Glomerular visceral epithelial cell (primary cell): ENCODE measurements at regions not wholly inside any gene's neighbourhood (a gene's known extent, or its start where the extent isn't known, plus 50 kb on each side); places are given as distances from the start of the nearest gene placed in this dataset.
A peak's percentile ranks its signal among the peaks of the same experiment; 100 is the strongest.
"Not testable (repeated sequence)": the region's sequence is repeated elsewhere in the genome, so short reads cannot be mapped to it uniquely, and the experiment has no call there.

Experiments used
- DNase-seq: peaks from one replicate; pipeline ENCODE4 v3.0.0-alpha.2; 2016; ENCODE audit errors: extremely low spot score

DNA sequence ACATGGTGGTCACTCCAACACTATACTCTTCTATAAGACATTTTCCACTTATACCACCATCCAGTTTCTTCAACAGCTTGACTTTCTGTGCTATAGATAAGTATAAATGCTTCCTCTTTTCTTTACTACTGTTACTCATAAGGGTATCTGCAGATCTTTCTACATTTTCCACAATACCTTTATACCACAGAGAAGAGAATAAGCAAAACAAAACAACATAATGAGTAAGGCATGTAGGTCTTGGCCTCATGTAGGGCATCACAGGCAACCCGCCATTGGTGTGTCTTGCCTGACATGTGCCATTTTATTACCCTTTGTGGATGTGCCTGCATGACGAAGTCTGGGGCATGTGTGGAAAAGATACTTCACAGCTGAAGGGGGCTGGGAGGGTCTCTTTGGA, 265.3 kb upstream of the STARD13 start:
- no peak for DNase-seq

GRCh38 chr13:33554919-33555791, 262.8 kb upstream of the RFC3 start:
- DNase-seq, result no peak

- DNase-seq, result peak; percentile 13
Measured at GRCh38 chr13:33556828-33557227, 261.1 kb upstream of the RFC3 start.

- DNase-seq, result no peak
Measured at GRCh38 chr13:33560726-33561125, 257.2 kb upstream of the RFC3 start.

DNA sequence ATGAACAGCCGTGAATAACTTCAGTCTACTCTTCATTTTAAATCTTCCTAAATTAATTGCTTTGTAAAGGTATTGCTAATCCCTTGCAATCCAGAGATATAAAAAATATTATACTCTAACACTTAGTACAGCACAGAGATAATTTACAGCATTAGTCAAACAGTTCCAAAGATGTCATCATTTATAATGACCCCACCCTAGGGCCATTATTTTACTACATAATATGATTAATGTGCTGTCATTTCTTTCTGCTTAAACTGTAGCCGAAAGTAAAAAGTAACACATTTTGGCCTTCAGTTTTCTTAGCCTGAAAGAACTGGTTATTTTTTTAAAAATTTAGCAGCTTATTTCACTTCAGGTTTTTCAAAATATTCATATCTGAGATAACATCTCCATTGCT, 256.3 kb upstream of the RFC3 start:
- no peak for DNase-seq

DNA sequence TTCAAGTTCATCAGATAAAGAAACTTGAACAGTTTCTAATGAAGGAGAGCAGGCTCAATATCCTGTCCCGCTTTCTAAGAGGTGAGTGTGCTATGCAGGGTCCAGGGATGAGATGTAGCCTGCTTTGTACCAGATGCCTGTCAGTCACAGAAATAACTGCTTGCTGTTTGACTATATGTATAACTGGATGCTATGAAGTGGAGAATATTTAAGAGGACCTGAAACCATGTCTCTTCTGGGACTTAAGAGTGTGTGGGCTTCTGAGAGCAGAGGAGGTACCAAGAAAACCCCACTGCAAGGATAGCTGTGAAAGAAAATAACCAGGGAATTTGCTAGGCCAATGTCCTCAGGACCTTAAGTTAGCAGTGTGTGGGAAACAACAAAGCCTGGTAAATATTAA, 246.3 kb upstream of the RFC3 start:
- DNase-seq, result no peak

- not testable (repeated sequence) for DNase-seq
Measured at GRCh38 chr13:33572322-33572721, 245.6 kb upstream of the RFC3 start.

- no peak for DNase-seq
Measured at GRCh38 chr13:33575378-33575777, 242.6 kb upstream of the RFC3 start.

GRCh38 chr13:33577007-33577406, 240.9 kb upstream of the RFC3 start:
- no peak for DNase-seq

DNA sequence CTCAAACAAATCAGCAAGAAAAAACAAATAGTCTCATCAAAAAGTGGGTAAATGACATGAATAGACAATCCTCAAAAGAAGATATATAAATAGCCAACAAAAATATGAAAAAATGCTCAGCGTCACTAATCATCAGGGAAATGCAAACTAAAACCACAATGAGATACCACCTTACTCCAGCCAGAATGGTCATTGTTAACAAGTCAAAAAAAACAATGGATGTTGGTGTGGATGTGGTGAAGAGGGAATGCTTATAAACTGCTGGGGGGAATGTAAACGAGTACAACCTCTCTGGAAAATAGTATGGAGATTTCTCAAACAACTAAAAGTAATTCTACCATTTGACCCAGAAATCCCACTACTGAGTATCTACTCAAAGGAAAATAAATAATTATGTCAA, 239.2 kb upstream of the RFC3 start:
- DNase-seq, result no peak

GRCh38 chr13:33582121-33582520, 235.8 kb upstream of the RFC3 start:
- DNase-seq, result no peak

DNA sequence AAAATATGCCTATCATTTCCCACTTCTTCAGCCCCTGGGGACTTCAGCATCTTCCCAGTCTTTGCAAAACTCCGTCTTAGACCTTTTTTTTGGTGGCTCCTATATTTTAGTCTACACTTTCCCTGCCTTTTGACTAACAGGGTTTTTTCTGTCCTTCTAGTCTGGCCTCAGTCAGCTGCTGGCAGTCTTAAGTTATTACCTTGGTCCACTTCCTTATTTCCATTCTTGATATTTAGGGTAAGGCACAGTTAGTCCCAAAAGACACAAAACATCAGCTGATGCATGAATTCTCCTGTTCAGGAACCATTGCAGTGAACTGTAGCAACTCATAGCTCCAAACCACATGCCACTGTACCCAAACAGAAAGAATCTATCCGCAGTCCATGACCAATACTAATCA, 234.6 kb upstream of the RFC3 start:
- no peak for DNase-seq

GRCh38 chr13:33590936-33591335, 227.0 kb upstream of the RFC3 start:
- DNase-seq, result no peak

DNA sequence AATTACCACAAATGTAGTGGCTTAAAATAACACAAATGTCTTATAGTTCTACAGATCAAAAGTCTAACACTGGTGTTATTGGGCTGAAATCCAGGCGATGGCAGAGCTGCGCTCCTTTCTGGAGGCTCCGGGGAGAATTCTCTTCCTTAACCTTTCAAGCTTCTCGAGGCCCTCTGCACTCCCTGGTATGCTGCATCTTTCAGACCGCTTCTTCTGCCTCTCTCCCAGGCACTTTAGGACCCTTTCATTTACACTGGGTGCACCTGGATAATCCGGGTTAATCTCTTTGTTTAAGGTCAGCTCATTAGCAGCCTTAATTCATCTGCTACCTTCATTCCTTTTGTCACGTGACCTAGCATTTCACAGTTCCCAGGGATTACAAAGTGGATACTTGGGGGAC, 211.3 kb upstream of the RFC3 start:
- no peak for DNase-seq

- DNase-seq, result no peak
Measured at GRCh38 chr13:33610438-33611120, 207.4 kb upstream of the RFC3 start.

DNA sequence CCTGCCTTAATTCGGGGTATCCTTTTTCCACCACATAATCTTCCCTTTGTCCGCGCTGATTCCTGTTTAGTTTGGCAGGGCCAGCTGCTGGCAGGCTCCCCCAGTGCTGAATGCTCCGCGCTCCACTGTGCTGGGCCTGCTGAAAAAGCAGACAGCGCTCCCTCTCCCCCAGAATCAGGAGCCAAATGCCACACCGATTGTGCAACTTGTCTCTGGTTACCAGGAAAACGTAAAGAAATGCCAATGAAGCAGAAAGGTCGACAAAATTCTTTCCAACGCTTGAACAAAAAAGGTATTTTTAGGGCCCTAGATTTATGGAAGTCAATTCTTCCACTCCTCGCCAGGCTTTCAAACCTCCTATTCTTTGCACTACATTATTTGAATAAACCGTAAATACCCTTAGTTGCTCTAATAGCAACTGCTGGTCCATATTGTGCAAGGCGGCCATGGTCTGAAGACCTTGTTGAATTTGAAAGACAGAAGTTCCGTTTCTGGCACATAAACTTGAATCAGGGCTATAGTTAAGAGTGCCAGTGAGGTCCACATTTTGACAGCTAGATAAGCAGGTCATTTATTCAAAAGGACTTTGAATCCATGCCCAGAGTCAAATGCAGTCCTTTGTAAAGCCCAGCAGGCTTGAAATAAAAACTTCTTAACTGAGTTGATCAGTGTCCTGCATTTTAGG, 206.7 kb upstream of the RFC3 start:
- peak; percentile 38 for DNase-seq

- no peak for DNase-seq
Measured at GRCh38 chr13:33612641-33613638, 205.0 kb upstream of the RFC3 start.

DNA sequence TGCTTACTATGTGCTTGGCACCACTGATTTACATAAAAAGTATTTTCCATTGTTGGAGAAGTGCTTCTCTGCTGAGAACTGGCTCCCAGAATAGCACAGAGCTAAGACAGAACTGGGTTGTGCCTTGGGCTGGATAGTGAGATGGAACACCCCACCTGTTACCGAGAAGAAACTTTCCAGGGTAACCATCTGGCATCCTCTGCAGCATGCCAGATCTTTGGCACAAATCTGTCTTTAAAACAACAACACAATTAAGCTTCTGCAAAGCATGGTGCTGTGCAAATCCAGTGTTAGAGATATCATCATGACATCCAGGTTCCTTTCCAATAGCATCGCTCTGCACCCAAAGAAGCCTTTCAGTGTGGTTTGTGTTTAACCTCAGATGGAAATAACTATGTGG, 202.5 kb upstream of the RFC3 start:
- no peak for DNase-seq

DNA sequence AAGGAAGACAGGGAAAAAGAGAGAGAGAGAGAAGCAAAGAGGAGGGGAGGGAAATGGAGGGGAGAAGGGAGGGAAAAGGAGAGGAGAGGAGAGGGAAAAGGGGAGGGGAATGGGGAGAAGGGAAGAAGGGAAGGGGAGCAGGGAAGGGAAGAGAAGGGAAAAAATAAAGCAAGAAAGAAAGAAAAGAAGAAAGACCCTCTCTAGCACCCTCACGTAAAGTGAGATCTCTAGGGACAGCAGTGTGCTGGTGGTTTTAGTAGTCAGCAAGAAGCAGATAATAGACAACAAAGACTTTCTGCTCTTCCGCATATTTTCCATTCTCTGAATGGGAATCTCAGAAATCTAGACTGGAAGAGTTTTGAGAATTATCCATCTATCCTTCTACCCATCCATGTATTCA, 201.8 kb upstream of the RFC3 start:
- no peak for DNase-seq

DNA sequence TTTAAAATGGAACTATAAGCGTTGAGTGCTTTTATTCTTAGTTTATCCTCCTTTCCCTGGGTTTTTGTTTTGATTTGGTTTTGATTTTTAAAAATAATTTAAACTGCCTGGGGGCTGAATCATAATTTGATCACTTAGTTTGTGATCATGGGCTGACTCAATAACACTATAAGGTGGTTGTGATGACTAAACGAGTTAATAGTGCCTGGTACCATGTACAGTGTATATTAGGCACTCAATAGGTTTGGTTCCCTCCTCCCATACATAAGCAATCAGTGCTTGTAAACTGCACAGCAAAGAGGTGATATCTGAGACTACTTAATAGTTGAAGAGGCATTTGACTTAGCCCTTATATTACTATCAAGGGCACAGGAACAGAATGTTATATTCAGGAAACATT, 200.9 kb upstream of the RFC3 start:
- DNase-seq, result no peak

- no peak for DNase-seq
Measured at GRCh38 chr13:33624253-33624652, 193.7 kb upstream of the RFC3 start.

GRCh38 chr13:33624740-33625139, 193.2 kb upstream of the RFC3 start:
- DNase-seq, result no peak
